Trophoblast cell (in vitro differentiated cells and primary cell): ENCODE measurements at regions not wholly inside any gene's neighbourhood (a gene's known extent, or its start where the extent isn't known, plus 50 kb on each side); places are given as distances from the start of the nearest gene placed in this dataset.

Experiments used
- DNase-seq, 2 donors: peaks; one replicate each; pipeline ENCODE4 v3.0.0-alpha.2; 2016
- H2AFZ ChIP-seq: 2 replicates; pipeline ENCODE4 v1.6.1; 2013; ENCODE audit warnings: low read length, moderate library complexity, mild to moderate bottlenecking; ENCODE audit not compliant: insufficient read depth, poor library complexity
- H2AK5ac ChIP-seq: 2 replicates; pipeline ENCODE4 v1.6.1; 2013; ENCODE audit warnings: mild to moderate bottlenecking, low read length
- H2BK120ac ChIP-seq: 2 replicates; pipeline ENCODE4 v1.6.1; 2013; ENCODE audit warnings: low read length, mild to moderate bottlenecking, moderate library complexity; ENCODE audit not compliant: insufficient read depth, poor library complexity
- H2BK12ac ChIP-seq: 2 replicates; pipeline ENCODE4 v1.6.1; 2013; ENCODE audit warnings: mild to moderate bottlenecking, low read length, moderate library complexity
- H2BK5ac ChIP-seq: 2 replicates; pipeline ENCODE4 v1.6.1; 2013; ENCODE audit warnings: low read length, low read depth, moderate library complexity, mild to moderate bottlenecking; ENCODE audit not compliant: poor library complexity
- H3K14ac ChIP-seq: 2 replicates; pipeline ENCODE4 v1.6.1; 2013; ENCODE audit warnings: mild to moderate bottlenecking, low read length
- H3K18ac ChIP-seq: 2 replicates; pipeline ENCODE4 v1.6.1; 2013; ENCODE audit warnings: mild to moderate bottlenecking, low read length
- H3K23ac ChIP-seq: 2 replicates; pipeline ENCODE4 v1.6.1; 2013; ENCODE audit warnings: low read length
- H3K27ac ChIP-seq: 2 replicates; pipeline ENCODE4 v1.5.1; 2013; ENCODE audit warnings: low read depth, mild to moderate bottlenecking, inconsistent platforms, low read length, moderate library complexity
- H3K27me3 ChIP-seq: 2 replicates; pipeline ENCODE4 v1.6.1; 2013; ENCODE audit warnings: inconsistent platforms, mild to moderate bottlenecking, low read length, moderate library complexity; ENCODE audit not compliant: insufficient read depth
- H3K36me3 ChIP-seq, 2 experiments: 1 replicate in 1 of 2; 2 replicates in 1 of 2; pipeline ENCODE4 v1.6.1; 2013; ENCODE audit warnings: low read length in 2 of 2, mild to moderate bottlenecking in 2 of 2, moderate library complexity in 1 of 2; ENCODE audit not compliant: insufficient read depth in 2 of 2, control insufficient read depth in 1 of 2
- H3K4ac ChIP-seq: 2 replicates; pipeline ENCODE4 v1.6.1; 2013; ENCODE audit warnings: low read depth, mild to moderate bottlenecking, low read length, moderate library complexity
- H3K4me1 ChIP-seq, 2 experiments: 1 replicate in 1 of 2; 2 replicates in 1 of 2; pipeline ENCODE4 v1.6.1; 2013; ENCODE audit warnings: low read length in 2 of 2, mild to moderate bottlenecking in 2 of 2, moderate library complexity in 1 of 2; ENCODE audit not compliant: insufficient read depth in 2 of 2, control insufficient read depth in 1 of 2
- H3K4me2 ChIP-seq: 2 replicates; pipeline ENCODE4 v1.6.1; 2013; ENCODE audit warnings: inconsistent platforms, mild to moderate bottlenecking, low read length, moderate library complexity
- H3K4me3 ChIP-seq: 2 replicates; pipeline ENCODE4 v1.5.1; 2013; ENCODE audit warnings: mild to moderate bottlenecking, low read depth, low read length, inconsistent platforms
- H3K79me1 ChIP-seq: one replicate; pipeline ENCODE4 v1.6.1; 2013; ENCODE audit warnings: low read length
- H3K79me2 ChIP-seq: 2 replicates; pipeline ENCODE4 v1.6.1; 2013; ENCODE audit warnings: low read length, mild to moderate bottlenecking; ENCODE audit not compliant: control insufficient read depth, insufficient read depth, poor library complexity
- H3K9ac ChIP-seq: 2 replicates; pipeline ENCODE4 v1.6.1; 2013; ENCODE audit warnings: mild to moderate bottlenecking, low read length
- H3K9me3 ChIP-seq: 2 replicates; pipeline ENCODE4 v1.6.1; 2013; ENCODE audit warnings: low read depth, mild to moderate bottlenecking, control low read depth, inconsistent platforms, low read length; ENCODE audit not compliant: insufficient read depth
- H4K12ac ChIP-seq: 2 replicates; pipeline ENCODE4 v1.6.1; 2013; ENCODE audit warnings: low read depth, mild to moderate bottlenecking, low read length, moderate library complexity
- H4K8ac ChIP-seq: 2 replicates; pipeline ENCODE4 v1.6.1; 2013; ENCODE audit warnings: low read depth, mild to moderate bottlenecking, low read length, moderate library complexity
- H4K91ac ChIP-seq: one replicate; pipeline ENCODE4 v1.6.1; 2013; ENCODE audit warnings: low read depth, mild to moderate bottlenecking, low read length, moderate library complexity
- WGBS: extraction: QIAGEN DNeasy Blood & Tissue Kit; methylation state at CpG from one replicate; pipeline ENCODE4 v1.1.7; 2013; ENCODE audit warnings: missing lambda C conversion rate; ENCODE audit not compliant: insufficient read length, insufficient coverage; ENCODE audit errors: extremely low coverage; 5-methylcytosine and 5-hydroxymethylcytosine counted together

- H3K9me3 ChIP-seq: no peaks in the 10 kb centered on the region
- no peaks in the 10 kb centered on the region for H3K36me3 ChIP-seq
- no peak overlapping the region for H4K91ac ChIP-seq
- H2AK5ac ChIP-seq: no peak overlapping the region
- H2BK12ac ChIP-seq: no peak overlapping the region
- H3K27ac ChIP-seq: no peak overlapping the region
- WGBS: no CpG with 5 or more reads among the region's 3 CpGs
- no peak overlapping the region for H3K4ac ChIP-seq
- no peak overlapping the region for H3K4me2 ChIP-seq
- H3K18ac ChIP-seq: no peak overlapping the region
- H2BK120ac ChIP-seq: no peak overlapping the region
- H3K79me2 ChIP-seq: no peaks in the 10 kb centered on the region
- no peak overlapping the region for H3K23ac ChIP-seq
- no peak overlapping the region for H3K9ac ChIP-seq
- no peaks in the 10 kb centered on the region for H3K27me3 ChIP-seq
- no peak overlapping the region for H2AFZ ChIP-seq
- no peak for DNase-seq
- H3K4me3 ChIP-seq: no peak overlapping the region
- peaks cover 2% of the 10 kb centered on the region for H3K79me1 ChIP-seq
- H4K8ac ChIP-seq: no peak overlapping the region
- H4K12ac ChIP-seq: no peak overlapping the region
- no peaks in the 10 kb centered on the region for H3K4me1 ChIP-seq
- no peak overlapping the region for H2BK5ac ChIP-seq
- H3K14ac ChIP-seq: no peak overlapping the region
Measured at GRCh38 chr5:159708090-159708489, 208.2 kb upstream of the ADRA1B start.

GRCh38 chr5:159712672-159713071, 203.6 kb upstream of the ADRA1B start:
- H2BK120ac ChIP-seq: no peak overlapping the region
- no peaks in the 10 kb centered on the region for H3K27me3 ChIP-seq
- no peak overlapping the region for H4K12ac ChIP-seq
- H3K79me1 ChIP-seq: peaks cover 2% of the 10 kb centered on the region
- no peak overlapping the region for H4K91ac ChIP-seq
- no CpG with 5 or more reads among the region's 5 CpGs for WGBS
- no peak overlapping the region for H3K18ac ChIP-seq
- no peak overlapping the region for H4K8ac ChIP-seq
- H3K9me3 ChIP-seq: no peaks in the 10 kb centered on the region
- no peaks in the 10 kb centered on the region for H3K4me1 ChIP-seq
- no peak overlapping the region for H3K4ac ChIP-seq
- H3K4me3 ChIP-seq: no peak overlapping the region
- no peaks in the 10 kb centered on the region for H3K36me3 ChIP-seq
- no peak for DNase-seq
- H2BK12ac ChIP-seq: no peak overlapping the region
- no peak overlapping the region for H2AFZ ChIP-seq
- no peak overlapping the region for H3K9ac ChIP-seq
- H2AK5ac ChIP-seq: no peak overlapping the region
- no peaks in the 10 kb centered on the region for H3K79me2 ChIP-seq
- H3K14ac ChIP-seq: no peak overlapping the region
- H2BK5ac ChIP-seq: no peak overlapping the region
- H3K27ac ChIP-seq: no peak overlapping the region
- H3K23ac ChIP-seq: no peak overlapping the region
- no peak overlapping the region for H3K4me2 ChIP-seq

- no peak overlapping the region for H2BK120ac ChIP-seq
- no peak overlapping the region for H3K23ac ChIP-seq
- H3K9me3 ChIP-seq: no peaks in the 10 kb centered on the region
- H3K4me2 ChIP-seq: no peak overlapping the region
- peaks cover 2% of the 10 kb centered on the region for H3K79me1 ChIP-seq
- no peak overlapping the region for H3K4ac ChIP-seq
- H3K36me3 ChIP-seq: no peaks in the 10 kb centered on the region
- no peak overlapping the region for H2BK12ac ChIP-seq
- H2BK5ac ChIP-seq: no peak overlapping the region
- H3K14ac ChIP-seq: no peak overlapping the region
- H4K12ac ChIP-seq: no peak overlapping the region
- no peak overlapping the region for H3K27ac ChIP-seq
- DNase-seq: no peak
- no peak overlapping the region for H3K18ac ChIP-seq
- no peak overlapping the region for H2AFZ ChIP-seq
- H3K27me3 ChIP-seq: no peaks in the 10 kb centered on the region
- no peaks in the 10 kb centered on the region for H3K4me1 ChIP-seq
- no peak overlapping the region for H4K8ac ChIP-seq
- H3K79me2 ChIP-seq: no peaks in the 10 kb centered on the region
- no peak overlapping the region for H3K9ac ChIP-seq
- no peak overlapping the region for H3K4me3 ChIP-seq
- no peak overlapping the region for H2AK5ac ChIP-seq
- H4K91ac ChIP-seq: no peak overlapping the region
Measured at GRCh38 chr5:159713254-159713653, 203.0 kb upstream of the ADRA1B start.

DNA sequence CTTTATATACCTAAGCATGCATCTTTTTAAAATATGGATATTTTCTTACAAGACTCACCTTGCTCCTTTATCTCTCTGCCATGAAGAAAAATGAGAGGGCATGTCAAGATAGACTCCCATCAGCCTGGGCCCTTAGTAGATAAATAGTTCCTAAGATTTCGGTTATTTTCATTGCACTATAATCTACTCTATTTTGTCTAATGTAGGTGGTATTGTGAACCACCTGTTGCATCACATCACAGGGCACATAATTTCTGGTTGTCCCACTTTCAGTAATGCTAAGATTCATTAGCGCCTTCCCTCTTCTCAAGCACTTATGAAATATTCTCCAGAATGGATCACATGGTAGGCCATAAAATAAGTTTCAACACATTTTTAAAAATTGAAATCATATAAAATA, 202.5 kb upstream of the ADRA1B start:
- Histone ChIP-seq H3K79me1 (peaks cover 2% of the 10 kb centered on the region), H3K79me2 (no peaks in the 10 kb centered on the region), H3K4me1 (no peaks in the 10 kb centered on the region), H2AFZ (no peak overlapping the region), H2BK12ac (no peak overlapping the region), H3K27ac (no peak overlapping the region), H3K27me3 (no peaks in the 10 kb centered on the region), H3K14ac (no peak overlapping the region), H3K4me2 (no peak overlapping the region), H3K23ac (no peak overlapping the region), H4K91ac (no peak overlapping the region), H3K36me3 (no peaks in the 10 kb centered on the region), H3K4me3 (no peak overlapping the region), H3K9ac (no peak overlapping the region), H2BK5ac (no peak overlapping the region), H3K18ac (no peak overlapping the region), H3K4ac (no peak overlapping the region), H2AK5ac (no peak overlapping the region), H2BK120ac (no peak overlapping the region), H3K9me3 (no peaks in the 10 kb centered on the region), H4K12ac (no peak overlapping the region), H4K8ac (no peak overlapping the region)
- no CpG with 5 or more reads among the region's 2 CpGs for WGBS
- DNase-seq: no peak

- H3K27ac ChIP-seq: no peak overlapping the region
- H2BK5ac ChIP-seq: no peak overlapping the region
- H3K4ac ChIP-seq: no peak overlapping the region
- no peak overlapping the region for H4K12ac ChIP-seq
- H3K9me3 ChIP-seq: no peaks in the 10 kb centered on the region
- no peak overlapping the region for H2BK120ac ChIP-seq
- H3K79me1 ChIP-seq: no peaks in the 10 kb centered on the region
- no peak overlapping the region for H2AK5ac ChIP-seq
- no peak overlapping the region for H3K14ac ChIP-seq
- H3K79me2 ChIP-seq: no peaks in the 10 kb centered on the region
- H3K36me3 ChIP-seq: no peaks in the 10 kb centered on the region
- no peak overlapping the region for H4K8ac ChIP-seq
- H3K9ac ChIP-seq: no peak overlapping the region
- no peak for DNase-seq
- no peaks in the 10 kb centered on the region for H3K27me3 ChIP-seq
- H3K18ac ChIP-seq: no peak overlapping the region
- H3K4me3 ChIP-seq: no peak overlapping the region
- H4K91ac ChIP-seq: no peak overlapping the region
- no peak overlapping the region for H3K23ac ChIP-seq
- H3K4me2 ChIP-seq: no peak overlapping the region
- H3K4me1 ChIP-seq: no peaks in the 10 kb centered on the region
- no peak overlapping the region for H2BK12ac ChIP-seq
- WGBS: no CpG with 5 or more reads among the region's 4 CpGs
- no peak overlapping the region for H2AFZ ChIP-seq
Measured at GRCh38 chr5:159725475-159725874, 190.8 kb upstream of the ADRA1B start.
